HG03175 (cell line): ENCODE measurements at regions not wholly inside any gene's neighbourhood (a gene's known extent, or its start where the extent isn't known, plus 50 kb on each side); places are given as distances from the start of the nearest gene placed in this dataset.

Source experiments
- ATAC-seq: cut with Tn5 transposase; IDR thresholded peaks from one replicate; pipeline ENCODE4 v1.9.1; 2021; ENCODE audit warnings: mild to moderate bottlenecking, moderate library complexity; ENCODE audit not compliant: unreplicated experiment

GRCh38 chr10:118108194-118109026, 61.7 kb upstream of the RAB11FIP2 start:
- no peak for ATAC-seq

GRCh38 chr10:118107541-118107940, 60.8 kb upstream of the RAB11FIP2 start:
- no peak for ATAC-seq

GRCh38 chr10:118107040-118107439, 60.3 kb upstream of the RAB11FIP2 start:
- ATAC-seq, result no peak

- ATAC-seq, result no peak
Measured at GRCh38 chr10:118106426-118106825, 59.7 kb upstream of the RAB11FIP2 start.

GRCh38 chr10:118102121-118102520, 55.4 kb upstream of the RAB11FIP2 start:
- no peak for ATAC-seq

GRCh38 chr10:118101501-118101900, 54.8 kb upstream of the RAB11FIP2 start:
- no peak for ATAC-seq
